ENCODE measurements at regions not wholly inside any gene's neighbourhood (a gene's known extent, or its start where the extent isn't known, plus 50 kb on each side); places are given as distances from the start of the nearest gene placed in this dataset.

DNA sequence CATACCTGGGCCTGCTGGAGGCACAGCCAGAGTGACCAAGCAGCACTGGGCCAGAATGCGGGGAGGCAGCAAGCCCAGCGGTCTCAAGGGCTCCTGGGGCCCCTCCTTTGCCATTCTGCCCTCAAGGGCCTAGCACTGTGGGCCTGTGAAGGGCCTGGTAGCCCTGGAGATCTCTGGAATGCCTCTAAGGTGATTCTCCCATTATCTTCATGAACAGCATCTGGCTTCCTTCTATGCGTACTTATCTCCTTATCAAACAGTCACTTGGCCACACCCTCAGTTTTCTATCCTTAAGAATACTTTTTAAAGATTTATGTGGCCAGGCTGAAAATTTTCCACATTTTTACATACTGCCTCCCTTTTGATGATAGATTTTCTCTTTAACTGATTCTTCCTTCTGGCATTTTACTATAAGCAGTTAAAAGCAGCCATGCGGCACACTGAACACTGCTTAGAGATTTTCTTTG lies 67.5 kb upstream of the CCNY start (continued):
- TF ChIP-seq CTBP1 (IDR thresholded peaks at IDR 0.05; ENCODE audit: borderline replicate concordance) (peak; percentile 82), CXXC5 (CRISPR knock-in tag; IDR thresholded peaks at IDR 0.05) (peak; percentile 48), TCF3 (CRISPR knock-in tag; IDR thresholded peaks at IDR 0.05) (peak; percentile 19; the same call in 1 of the 2 replicates), GATA2 (CRISPR knock-in tag; IDR thresholded peaks at IDR 0.05) (peak; percentile 68), SMARCA4 (IDR thresholded peaks at IDR 0.05) (peak; percentile 39; the same call in 1 of the 2 replicates), MEIS2 (IDR thresholded peaks at IDR 0.05; ENCODE audit: partially characterized antibody) (peak; percentile 17), KLF1 (tag; IDR thresholded peaks at IDR 0.05) (no peak), JUND (IDR thresholded peaks at IDR 0.05; ENCODE audit: borderline replicate concordance, low read depth, low read length) (peak; percentile 3; the same call in 1 of the 2 replicates), JUND (tag; IDR thresholded peaks at IDR 0.05; ENCODE audit: borderline replicate concordance, low read depth, low read length) (no peak)
- TF ChIP-seq, protein P1, sequence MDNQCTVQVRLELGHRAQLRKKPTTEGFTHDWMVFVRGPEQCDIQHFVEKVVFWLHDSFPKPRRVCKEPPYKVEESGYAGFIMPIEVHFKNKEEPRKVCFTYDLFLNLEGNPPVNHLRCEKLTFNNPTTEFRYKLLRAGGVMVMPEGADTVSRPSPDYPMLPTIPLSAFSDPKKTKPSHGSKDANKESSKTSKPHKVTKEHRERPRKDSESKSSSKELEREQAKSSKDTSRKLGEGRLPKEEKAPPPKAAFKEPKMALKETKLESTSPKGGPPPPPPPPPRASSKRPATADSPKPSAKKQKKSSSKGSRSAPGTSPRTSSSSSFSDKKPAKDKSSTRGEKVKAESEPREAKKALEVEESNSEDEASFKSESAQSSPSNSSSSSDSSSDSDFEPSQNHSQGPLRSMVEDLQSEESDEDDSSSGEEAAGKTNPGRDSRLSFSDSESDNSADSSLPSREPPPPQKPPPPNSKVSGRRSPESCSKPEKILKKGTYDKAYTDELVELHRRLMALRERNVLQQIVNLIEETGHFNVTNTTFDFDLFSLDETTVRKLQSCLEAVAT (IDR thresholded peaks at IDR 0.05), result no peak

DNA sequence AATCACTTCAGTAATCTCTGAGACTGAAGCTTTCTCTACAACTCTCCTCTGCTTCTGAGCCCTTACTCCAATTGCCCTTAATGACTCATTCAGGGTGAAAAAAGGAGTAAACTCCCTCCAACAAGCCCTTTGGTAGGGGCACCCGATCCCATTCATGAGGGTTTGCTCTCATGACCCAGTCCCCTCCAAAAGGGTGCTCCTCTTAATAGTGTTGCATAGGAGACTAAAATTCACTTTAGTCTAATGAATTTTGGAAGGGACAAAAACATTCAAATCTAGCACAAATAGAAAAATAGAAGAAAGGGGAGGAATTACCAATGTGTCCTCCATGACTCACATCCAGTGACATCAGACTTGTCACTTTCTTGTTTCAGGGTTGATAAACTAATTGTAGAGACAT lies 66.2 kb upstream of the CCNY start:
- H3K36me3 ChIP-seq (ENCODE audit: control insufficient read depth, insufficient read depth, low read length), result no peaks in the 10 kb centered on the region
- in situ Hi-C loops (cut with MboI), result no loop called here
- H3K4me1 ChIP-seq (replicated peaks in 1 of 2; ENCODE audit: control insufficient read depth in 2 of 2, insufficient read depth in 2 of 2, low read length in 2 of 2), result peaks cover 13 to 16% of the 10 kb centered on the region in 2 experiments
- H4K20me1 ChIP-seq (replicated peaks; ENCODE audit: control insufficient read depth, insufficient read depth, low read length), result no peaks in the 10 kb centered on the region
- POLR2A ChIA-PET, result no interaction called here
- no peaks in the 10 kb centered on the region for H3K9me1 ChIP-seq (ENCODE audit: control insufficient read depth, insufficient read depth, low read length)
- CTCF ChIA-PET (ENCODE audit: low intra/inter-chr PET ratio), result no interaction called here
- DNase-seq (ENCODE audit: extremely low read depth in 1 of 4, low spot score in 3 of 4) (peak in 1 of 4 experiments; percentile 17), ATAC-seq (no peak), FAIRE-seq (no peak)
- no peaks in the 10 kb centered on the region for H3K27me3 ChIP-seq (ENCODE audit: control insufficient read depth in 2 of 2, insufficient read depth in 2 of 2, low read length in 2 of 2)
- peak overlapping the region; percentile 28; the same call in 1 of the 3 replicates for H3K27ac ChIP-seq (ENCODE audit: extremely low read depth, low read depth, low read length)
- no peak overlapping the region for H3K4me3 ChIP-seq
- H3K9me3 ChIP-seq (replicated peaks; ENCODE audit: control insufficient read depth, insufficient read depth, low read depth, low read length), result peaks cover 3% of the 10 kb centered on the region
- 8% methylated on average over 1 of the region's 1 CpG for WGBS (ENCODE audit: insufficient coverage, low coverage, missing lambda C conversion rate)
- no peak overlapping the region for H3K9ac ChIP-seq (ENCODE audit: insufficient read depth in 1 of 2, low read depth in 2 of 2, low read length in 2 of 2)
- H3K4me2 ChIP-seq (ENCODE audit: insufficient read depth, low read length), result no peak overlapping the region
- no peak overlapping the region for H2AFZ ChIP-seq (ENCODE audit: low read depth, low read length)
- no TSS peak for BruUV-seq (replicated peaks)
- no peaks in the 10 kb centered on the region for H3K79me2 ChIP-seq (ENCODE audit: control insufficient read depth, insufficient read depth, low read length)
- intact Hi-C loops (cut with micrococcal nuclease), result no loop called here
- TF ChIP-seq POLR2AphosphoS2 (IDR thresholded peaks at IDR 0.05; ENCODE audit: low read length), result no peak
- no peak for TF ChIP-seq NBN (IDR thresholded peaks at IDR 0.05; ENCODE audit: low read depth)
- no peak for TF ChIP-seq NKRF (IDR thresholded peaks at IDR 0.05; ENCODE audit: borderline replicate concordance)
- TF ChIP-seq ZNF445 (CRISPR knock-in tag; IDR thresholded peaks at IDR 0.05; ENCODE audit: low read depth), result no peak
- TF ChIP-seq, protein P2, sequence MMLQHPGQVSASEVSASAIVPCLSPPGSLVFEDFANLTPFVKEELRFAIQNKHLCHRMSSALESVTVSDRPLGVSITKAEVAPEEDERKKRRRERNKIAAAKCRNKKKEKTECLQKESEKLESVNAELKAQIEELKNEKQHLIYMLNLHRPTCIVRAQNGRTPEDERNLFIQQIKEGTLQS (IDR thresholded peaks at IDR 0.05), result peak; percentile 92
- TF ChIP-seq, protein P2 (CRISPR knock-in tag; conservative IDR thresholded peaks at IDR 0.05), result no peak
- 0 out of 2 replicates have a peak, but pooled peaks have one; percentile 41 for TF ChIP-seq SMARCC2 (IDR thresholded peaks at IDR 0.05; ENCODE audit: low read depth)
- no peak for TF ChIP-seq PYGO2 (tag; IDR thresholded peaks at IDR 0.05)
- TF ChIP-seq ZNF23 (CRISPR knock-in tag; IDR thresholded peaks at IDR 0.05), result no peak
- peak; percentile 48; the same call in 1 of the 2 replicates for TF ChIP-seq ARID1B (IDR thresholded peaks at IDR 0.05)
- peak; percentile 61; the same call in 1 of the 2 replicates for TF ChIP-seq SMARCA4 (IDR thresholded peaks at IDR 0.05)
